GM12892 (cell line): ENCODE measurements at regions not wholly inside any gene's neighbourhood (a gene's known extent, or its start where the extent isn't known, plus 50 kb on each side); places are given as distances from the start of the nearest gene placed in this dataset.

Experiments used
- POLR2A ChIP-seq: IDR thresholded peaks from 2 replicates; pipeline ENCODE4 v1.6.1; 2011; ENCODE audit warnings: low read depth, low read length, control low read depth
- POLR2AphosphoS5 ChIP-seq: IDR thresholded peaks from 2 replicates; pipeline ENCODE4 v1.6.1; 2011; ENCODE audit warnings: low read depth, low read length, control low read depth
- TAF1 ChIP-seq: IDR thresholded peaks from 2 replicates; pipeline ENCODE4 v1.6.1; 2011; ENCODE audit warnings: low read depth, mild to moderate bottlenecking, control low read depth, low read length, borderline replicate concordance

- TF ChIP-seq POLR2A (no peak), POLR2AphosphoS5 (no peak), TAF1 (no peak)
These were observed 213.0 kb upstream of the IL12B start for GRCh38 chr5:159543326-159543725.
